ENCODE measurements at regions not wholly inside any gene's neighbourhood (a gene's known extent, or its start where the extent isn't known, plus 50 kb on each side); places are given as distances from the start of the nearest gene placed in this dataset.

GRCh38 chr9:16331031-16331430, 539.4 kb downstream of the BNC2 start:
- peaks cover 15% of the 10 kb centered on the region for H3K27me3 Mint-ChIP-seq (ENCODE audit: insufficient read depth, low read depth)
- no peaks in the 10 kb centered on the region for H3K9me3 ChIP-seq (ENCODE audit: low read depth)
- no peak overlapping the region for H2AFZ ChIP-seq (replicated peaks)
- no peak for TF ChIP-seq CTCF (IDR thresholded peaks at IDR 0.05)
- TF ChIP-seq EZH2 (IDR thresholded peaks at IDR 0.05), result no peak
- TF ChIP-seq EZH2phosphoT487 (IDR thresholded peaks at IDR 0.05), result no peak
- no peak for DNase-seq (ENCODE audit: low spot score)
- peaks cover under 1% of the 10 kb centered on the region for H3K36me3 Mint-ChIP-seq
- no peak overlapping the region for H3K4me2 ChIP-seq
- H3K27me3 ChIP-seq, result no peaks in the 10 kb centered on the region
- no peak overlapping the region for H3K9ac ChIP-seq
- no peaks in the 10 kb centered on the region for H3K4me1 ChIP-seq
- H3K27ac ChIP-seq, result no peak overlapping the region
- H3K27ac Mint-ChIP-seq, result peak overlapping the region; percentile 74
- no peaks in the 10 kb centered on the region for H3K79me2 ChIP-seq (ENCODE audit: low read depth)
- H3K4me1 Mint-ChIP-seq, result peaks cover 50% of the 10 kb centered on the region
- H3F3A ChIP-seq (ENCODE audit: low read depth), result no peaks in the 10 kb centered on the region
- no peak overlapping the region for H3K4me3 Mint-ChIP-seq
- no peaks in the 10 kb centered on the region for H4K20me1 ChIP-seq (ENCODE audit: low read depth)
- no peaks in the 10 kb centered on the region for H3K36me3 ChIP-seq
- no peak overlapping the region for H3K4me3 ChIP-seq
- peaks cover 24% of the 10 kb centered on the region for H3K9me3 Mint-ChIP-seq

- peaks cover 17% of the 10 kb centered on the region for H3K27me3 Mint-ChIP-seq (ENCODE audit: insufficient read depth, low read depth)
- H3K27ac Mint-ChIP-seq, result no peak overlapping the region
- H2AFZ ChIP-seq (replicated peaks), result no peak overlapping the region
- no peak overlapping the region for H3K9ac ChIP-seq
- no peaks in the 10 kb centered on the region for H3K4me1 ChIP-seq
- peaks cover 2% of the 10 kb centered on the region for H3K36me3 Mint-ChIP-seq
- no peaks in the 10 kb centered on the region for H4K20me1 ChIP-seq (ENCODE audit: low read depth)
- H3K4me2 ChIP-seq, result no peak overlapping the region
- no peaks in the 10 kb centered on the region for H3K79me2 ChIP-seq (ENCODE audit: low read depth)
- H3K4me1 Mint-ChIP-seq, result peaks cover 53% of the 10 kb centered on the region
- no peaks in the 10 kb centered on the region for H3K9me3 ChIP-seq (ENCODE audit: low read depth)
- H3F3A ChIP-seq (ENCODE audit: low read depth), result no peaks in the 10 kb centered on the region
- DNase-seq (ENCODE audit: low spot score), result no peak
- H3K9me3 Mint-ChIP-seq, result peaks cover 26% of the 10 kb centered on the region
- no peak overlapping the region for H3K27ac ChIP-seq
- H3K36me3 ChIP-seq, result no peaks in the 10 kb centered on the region
- H3K27me3 ChIP-seq, result no peaks in the 10 kb centered on the region
- H3K4me3 ChIP-seq, result no peak overlapping the region
- no peak overlapping the region for H3K4me3 Mint-ChIP-seq
- TF ChIP-seq EZH2 (IDR thresholded peaks at IDR 0.05) (no peak), EZH2phosphoT487 (IDR thresholded peaks at IDR 0.05) (no peak), CTCF (IDR thresholded peaks at IDR 0.05) (no peak)
These were observed 538.9 kb downstream of the BNC2 start for GRCh38 chr9:16331527-16331926.

GRCh38 chr9:16333691-16334090, 536.8 kb downstream of the BNC2 start:
- DNase-seq (ENCODE audit: low spot score), result no peak
- H3K36me3 Mint-ChIP-seq, result peaks cover 2% of the 10 kb centered on the region
- no peak overlapping the region for H3K9ac ChIP-seq
- peaks cover 30% of the 10 kb centered on the region for H3K9me3 Mint-ChIP-seq
- peak overlapping the region; percentile 44 for H3K27ac Mint-ChIP-seq
- H3K36me3 ChIP-seq, result no peaks in the 10 kb centered on the region
- no peak overlapping the region for H3K4me3 Mint-ChIP-seq
- peaks cover 38% of the 10 kb centered on the region for H3K4me1 Mint-ChIP-seq
- H3F3A ChIP-seq (ENCODE audit: low read depth), result no peaks in the 10 kb centered on the region
- no peak for TF ChIP-seq CTCF (IDR thresholded peaks at IDR 0.05)
- TF ChIP-seq EZH2phosphoT487 (IDR thresholded peaks at IDR 0.05), result no peak
- no peak for TF ChIP-seq EZH2 (IDR thresholded peaks at IDR 0.05)
- no peak overlapping the region for H3K27ac ChIP-seq
- no peak overlapping the region for H3K4me3 ChIP-seq
- H3K4me2 ChIP-seq, result no peak overlapping the region
- no peak overlapping the region for H2AFZ ChIP-seq (replicated peaks)
- no peaks in the 10 kb centered on the region for H3K27me3 ChIP-seq
- no peaks in the 10 kb centered on the region for H3K4me1 ChIP-seq
- peaks cover 15% of the 10 kb centered on the region for H3K27me3 Mint-ChIP-seq (ENCODE audit: insufficient read depth, low read depth)
- no peaks in the 10 kb centered on the region for H3K9me3 ChIP-seq (ENCODE audit: low read depth)
- no peaks in the 10 kb centered on the region for H4K20me1 ChIP-seq (ENCODE audit: low read depth)
- H3K79me2 ChIP-seq (ENCODE audit: low read depth), result no peaks in the 10 kb centered on the region
